ENCODE measurements at regions not wholly inside any gene's neighbourhood (a gene's known extent, or its start where the extent isn't known, plus 50 kb on each side); places are given as distances from the start of the nearest gene placed in this dataset.
"Not testable (repeated sequence)": the region's sequence is repeated elsewhere in the genome, so short reads cannot be mapped to it uniquely, and the experiment has no call there.

GRCh38 chr18:79579807-79580497 is 99.7 kb upstream of the CTDP1 start:
- DNase-seq (ENCODE audit: low spot score): no peak

- no peak for DNase-seq (ENCODE audit: low spot score)
Observed at GRCh38 chr18:79580498-79581171, 99.0 kb upstream of the CTDP1 start.

GRCh38 chr18:79581406-79581805 is 98.2 kb upstream of the CTDP1 start:
- no peak for DNase-seq (ENCODE audit: low spot score)

- DNase-seq (ENCODE audit: low spot score): no peak
Observed at GRCh38 chr18:79581911-79582310, 97.7 kb upstream of the CTDP1 start.

- no peak for DNase-seq (ENCODE audit: low spot score)
Observed at GRCh38 chr18:79582978-79583377, 96.6 kb upstream of the CTDP1 start.

GRCh38 chr18:79583426-79583825 is 96.2 kb upstream of the CTDP1 start:
- no peak for DNase-seq (ENCODE audit: low spot score)

- DNase-seq (ENCODE audit: low spot score): no peak
Observed at GRCh38 chr18:79583984-79584401, 95.6 kb upstream of the CTDP1 start.

- no peak for DNase-seq (ENCODE audit: low spot score)
Observed at GRCh38 chr18:79584491-79585394, 94.9 kb upstream of the CTDP1 start.

- no peak for DNase-seq (ENCODE audit: low spot score)
Observed at GRCh38 chr18:79585395-79586370, 93.9 kb upstream of the CTDP1 start.

- DNase-seq (ENCODE audit: low spot score): no peak
Observed at GRCh38 chr18:79586436-79587225, 93.0 kb upstream of the CTDP1 start.

GRCh38 chr18:79587226-79587741 is 92.3 kb upstream of the CTDP1 start:
- DNase-seq (ENCODE audit: low spot score): no peak

GRCh38 chr18:79587779-79588635 is 91.6 kb upstream of the CTDP1 start:
- DNase-seq (ENCODE audit: low spot score): no peak

- DNase-seq (ENCODE audit: low spot score): peak; percentile 29
Observed at GRCh38 chr18:79588636-79589481, 90.7 kb upstream of the CTDP1 start.

GRCh38 chr18:79589601-79590091 is 90.0 kb upstream of the CTDP1 start:
- DNase-seq (ENCODE audit: low spot score): no peak

- DNase-seq (ENCODE audit: low spot score): peak; percentile 32
Observed at GRCh38 chr18:79590191-79591031, 89.2 kb upstream of the CTDP1 start.

- DNase-seq (ENCODE audit: low spot score): no peak
Observed at GRCh38 chr18:79591032-79591308, 88.6 kb upstream of the CTDP1 start.

- not testable (repeated sequence) for DNase-seq (ENCODE audit: low spot score)
Observed at GRCh38 chr18:79592684-79593083, 86.9 kb upstream of the CTDP1 start.

Measured in globus pallidus (tissue), 1 donor.